ENCODE measurements at regions not wholly inside any gene's neighbourhood (a gene's known extent, or its start where the extent isn't known, plus 50 kb on each side); places are given as distances from the start of the nearest gene placed in this dataset.

DNA sequence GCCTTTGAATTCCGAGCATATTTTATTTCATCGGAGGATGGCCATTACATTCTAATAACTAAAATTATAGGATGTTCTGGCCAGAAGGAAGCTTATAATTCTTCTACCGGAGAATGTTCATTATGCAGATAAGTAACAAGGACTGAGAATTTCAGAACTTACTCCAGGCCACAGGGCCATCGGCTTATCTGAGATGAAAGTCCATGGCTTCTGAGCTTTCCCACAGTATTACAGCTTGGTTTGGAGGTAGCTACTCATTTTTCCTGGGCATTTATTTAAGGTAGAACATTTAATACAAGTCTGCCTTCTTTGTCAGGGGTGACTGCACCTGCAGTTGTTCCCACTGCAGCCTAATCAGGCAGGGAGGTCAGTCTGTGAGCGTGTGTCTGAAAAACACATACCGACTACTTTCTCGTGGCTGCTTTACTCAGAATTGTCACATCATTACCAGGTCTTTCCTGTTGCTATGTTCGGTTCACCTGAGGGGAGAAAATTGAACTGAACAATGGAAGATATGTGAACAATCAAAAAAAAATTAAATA is 219.7 kb upstream of the CPHXL start:
- no peak overlapping the region for H3K27ac ChIP-seq (ENCODE audit: low read length in 2 of 2)
- WGBS (ENCODE audit: insufficient coverage): 100% methylated on average over 1 of the region's 8 CpGs
- no peaks in the 10 kb centered on the region for H3K27me3 ChIP-seq (replicated peaks in 1 of 4; ENCODE audit: control extremely low read depth in 1 of 4, control insufficient read depth in 3 of 4, insufficient read depth in 4 of 4, low read length in 3 of 4)
- Mint-ChIP-seq H3K27me3 (no peaks in the 10 kb centered on the region), H3K27ac (no peak overlapping the region), H3K4me1 (no peaks in the 10 kb centered on the region), H3K4me3 (no peak overlapping the region), H3K9me3 (ENCODE audit: insufficient read depth) (no peaks in the 10 kb centered on the region)
- no peaks in the 10 kb centered on the region for H4K20me1 ChIP-seq (ENCODE audit: control insufficient read depth, insufficient read depth, low read length, poor library complexity, severe bottlenecking)
- H3K36me3 ChIP-seq (replicated peaks in 1 of 2; ENCODE audit: control extremely low read depth in 1 of 2, control insufficient read depth in 1 of 2, extremely low read depth in 1 of 2, insufficient read depth in 2 of 2, low read length in 1 of 2): no peaks in the 10 kb centered on the region
- intact Hi-C loops (cut with micrococcal nuclease): no loop called here
- no peaks in the 10 kb centered on the region for H3K9me3 ChIP-seq (ENCODE audit: control extremely low read depth in 1 of 3, control insufficient read depth in 2 of 3, insufficient read depth in 1 of 3, low read length in 2 of 3)
- no peak overlapping the region for H3K9ac ChIP-seq (ENCODE audit: low read length)
- no peaks in the 10 kb centered on the region for H3K4me1 ChIP-seq (ENCODE audit: control insufficient read depth in 2 of 2, insufficient read depth in 2 of 2, low read length in 2 of 2)
- no peak for DNase-seq
- H3K4me3 ChIP-seq (ENCODE audit: control extremely low read depth in 1 of 5, extremely low read depth in 1 of 5, insufficient read depth in 1 of 5, low read depth in 2 of 5, low read length in 4 of 5): no peak overlapping the region
- TF ChIP-seq, protein P1, sequence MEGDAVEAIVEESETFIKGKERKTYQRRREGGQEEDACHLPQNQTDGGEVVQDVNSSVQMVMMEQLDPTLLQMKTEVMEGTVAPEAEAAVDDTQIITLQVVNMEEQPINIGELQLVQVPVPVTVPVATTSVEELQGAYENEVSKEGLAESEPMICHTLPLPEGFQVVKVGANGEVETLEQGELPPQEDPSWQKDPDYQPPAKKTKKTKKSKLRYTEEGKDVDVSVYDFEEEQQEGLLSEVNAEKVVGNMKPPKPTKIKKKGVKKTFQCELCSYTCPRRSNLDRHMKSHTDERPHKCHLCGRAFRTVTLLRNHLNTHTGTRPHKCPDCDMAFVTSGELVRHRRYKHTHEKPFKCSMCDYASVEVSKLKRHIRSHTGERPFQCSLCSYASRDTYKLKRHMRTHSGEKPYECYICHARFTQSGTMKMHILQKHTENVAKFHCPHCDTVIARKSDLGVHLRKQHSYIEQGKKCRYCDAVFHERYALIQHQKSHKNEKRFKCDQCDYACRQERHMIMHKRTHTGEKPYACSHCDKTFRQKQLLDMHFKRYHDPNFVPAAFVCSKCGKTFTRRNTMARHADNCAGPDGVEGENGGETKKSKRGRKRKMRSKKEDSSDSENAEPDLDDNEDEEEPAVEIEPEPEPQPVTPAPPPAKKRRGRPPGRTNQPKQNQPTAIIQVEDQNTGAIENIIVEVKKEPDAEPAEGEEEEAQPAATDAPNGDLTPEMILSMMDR (IDR thresholded peaks at IDR 0.05): no peak
- TF ChIP-seq EZH2 (IDR thresholded peaks at IDR 0.05; ENCODE audit: borderline replicate concordance, insufficient read depth, low read depth, low read length, poor library complexity, severe bottlenecking): no peak
- H3K79me2 ChIP-seq (ENCODE audit: control insufficient read depth, insufficient read depth, low read length): no peaks in the 10 kb centered on the region
- no peak for ATAC-seq (ENCODE audit: low read depth)
- H3K4me2 ChIP-seq (replicated peaks; ENCODE audit: low read depth, low read length, poor library complexity, severe bottlenecking): no peak overlapping the region
- ChIA-PET POLR2A (no interaction called here), CTCF (no interaction called here)
- no peak overlapping the region for H2AFZ ChIP-seq (ENCODE audit: insufficient read depth, low read depth, low read length, poor library complexity, severe bottlenecking)

DNA sequence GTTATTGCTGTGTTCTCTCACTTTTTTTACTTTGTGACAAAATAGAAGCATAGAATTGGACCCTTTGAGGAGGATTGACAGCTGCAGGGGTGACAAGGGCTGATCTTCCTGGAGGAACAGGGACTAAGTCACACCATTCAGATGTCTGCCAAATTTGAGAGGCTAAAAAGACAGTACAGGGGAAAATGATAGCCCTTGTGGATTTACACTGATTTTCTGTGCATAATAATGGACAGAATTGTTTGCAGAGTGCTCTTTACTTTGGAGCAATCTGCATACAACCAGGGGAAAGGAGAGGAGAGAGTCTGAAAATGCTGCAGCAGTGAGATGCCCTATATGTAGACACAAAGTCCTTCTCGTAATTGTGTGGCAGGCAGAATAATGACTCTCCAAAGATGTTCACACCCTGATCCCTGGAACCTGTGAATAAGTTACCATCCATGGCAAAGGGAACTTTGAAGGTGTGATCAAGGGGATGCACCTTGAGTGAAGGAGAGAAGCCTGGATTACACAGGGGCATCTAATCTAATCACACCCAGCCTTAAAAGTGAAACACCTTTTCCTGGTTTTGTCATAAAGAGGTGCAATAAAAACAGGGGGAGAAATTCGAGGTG is 221.4 kb upstream of the CPHXL start:
- no peaks in the 10 kb centered on the region for H3K4me1 Mint-ChIP-seq
- ChIA-PET POLR2A (no interaction called here), CTCF (no interaction called here)
- TF ChIP-seq, protein P1 (IDR thresholded peaks at IDR 0.05): no peak
- no peak for TF ChIP-seq EZH2 (IDR thresholded peaks at IDR 0.05; ENCODE audit: borderline replicate concordance, insufficient read depth, low read depth, low read length, poor library complexity, severe bottlenecking)
- H3K4me3 ChIP-seq (ENCODE audit: control extremely low read depth in 1 of 5, extremely low read depth in 1 of 5, insufficient read depth in 1 of 5, low read depth in 2 of 5, low read length in 4 of 5): no peak overlapping the region
- no peaks in the 10 kb centered on the region for H3K36me3 ChIP-seq (replicated peaks in 1 of 2; ENCODE audit: control extremely low read depth in 1 of 2, control insufficient read depth in 1 of 2, extremely low read depth in 1 of 2, insufficient read depth in 2 of 2, low read length in 1 of 2)
- H3K27ac Mint-ChIP-seq: no peak overlapping the region
- no peaks in the 10 kb centered on the region for H3K9me3 Mint-ChIP-seq (ENCODE audit: insufficient read depth)
- no peak overlapping the region for H2AFZ ChIP-seq (ENCODE audit: insufficient read depth, low read depth, low read length, poor library complexity, severe bottlenecking)
- no peaks in the 10 kb centered on the region for H3K27me3 Mint-ChIP-seq
- no peak overlapping the region for H3K27ac ChIP-seq (ENCODE audit: low read length in 2 of 2)
- ATAC-seq (ENCODE audit: low read depth) (no peak), DNase-seq (no peak)
- no peaks in the 10 kb centered on the region for H3K79me2 ChIP-seq (ENCODE audit: control insufficient read depth, insufficient read depth, low read length)
- H3K9ac ChIP-seq (ENCODE audit: low read length): no peak overlapping the region
- H3K27me3 ChIP-seq (replicated peaks in 1 of 4; ENCODE audit: control extremely low read depth in 1 of 4, control insufficient read depth in 3 of 4, insufficient read depth in 4 of 4, low read length in 3 of 4): no peaks in the 10 kb centered on the region
- H4K20me1 ChIP-seq (ENCODE audit: control insufficient read depth, insufficient read depth, low read length, poor library complexity, severe bottlenecking): no peaks in the 10 kb centered on the region
- H3K4me2 ChIP-seq (replicated peaks; ENCODE audit: low read depth, low read length, poor library complexity, severe bottlenecking): no peak overlapping the region
- no peaks in the 10 kb centered on the region for H3K4me1 ChIP-seq (ENCODE audit: control insufficient read depth in 2 of 2, insufficient read depth in 2 of 2, low read length in 2 of 2)
- intact Hi-C loops (cut with micrococcal nuclease): no loop called here
- H3K4me3 Mint-ChIP-seq: no peak overlapping the region
- 10% methylated on average over 1 of the region's 2 CpGs for WGBS (ENCODE audit: insufficient coverage)
- no peaks in the 10 kb centered on the region for H3K9me3 ChIP-seq (ENCODE audit: control extremely low read depth in 1 of 3, control insufficient read depth in 2 of 3, insufficient read depth in 1 of 3, low read length in 2 of 3)

Measured in B cell (primary cell).